ENCODE measurements at regions not wholly inside any gene's neighbourhood (a gene's known extent, or its start where the extent isn't known, plus 50 kb on each side); places are given as distances from the start of the nearest gene placed in this dataset.

DNA sequence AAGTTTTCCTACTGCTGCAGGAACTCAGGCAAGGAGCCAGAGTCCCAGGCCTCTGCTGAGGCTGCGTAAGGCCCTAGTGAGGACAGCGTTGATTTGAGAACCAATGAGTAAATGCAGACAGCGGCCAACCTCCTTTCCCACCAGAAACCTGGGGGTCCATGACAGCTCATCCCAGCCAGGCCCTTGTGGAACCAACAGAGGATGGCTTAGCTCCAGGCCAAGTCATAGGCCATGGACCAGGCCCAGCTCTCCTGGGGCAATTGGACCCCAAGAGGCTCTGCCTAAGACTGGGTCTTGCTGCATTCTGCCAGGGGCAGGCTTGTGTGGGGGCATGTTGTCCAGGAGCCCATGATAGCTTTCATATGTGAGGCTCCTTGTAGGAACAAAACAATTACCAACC, 65.4 kb upstream of the PPP1R3C start:
- Histone ChIP-seq H4K8ac (ENCODE audit: low read depth in 2 of 2, low read length in 2 of 2) (no peak overlapping the region), H2BK5ac (ENCODE audit: low read depth, low read length, poor library complexity, severe bottlenecking) (no peak overlapping the region), H3K4ac (ENCODE audit: low read depth, low read length) (no peak overlapping the region), H4K91ac (ENCODE audit: insufficient read depth, low read depth, low read length) (no peak overlapping the region), H3K27me3 (ENCODE audit: control insufficient read depth, insufficient read depth, low read length) (peaks cover 7% of the 10 kb centered on the region), H2BK120ac (ENCODE audit: low read depth, low read length) (no peak overlapping the region), H2BK20ac (ENCODE audit: low read depth, low read length) (no peak overlapping the region), H3K18ac (ENCODE audit: low read depth, low read length) (no peak overlapping the region), H3K27ac (ENCODE audit: insufficient read depth, low read length) (no peak overlapping the region), H3K56ac (ENCODE audit: extremely low read depth, insufficient read depth, low read length) (no peak overlapping the region), H2AK5ac (ENCODE audit: low read depth, low read length) (no peak overlapping the region), H3K36me3 (ENCODE audit: control insufficient read depth, insufficient read depth, low read length) (no peaks in the 10 kb centered on the region), H3K23ac (ENCODE audit: low read depth, low read length) (no peak overlapping the region), H4K20me1 (ENCODE audit: insufficient read depth, low read length) (no peaks in the 10 kb centered on the region), H4K5ac (ENCODE audit: low read depth, low read length) (no peak overlapping the region), H3K4me1 (ENCODE audit: control insufficient read depth, insufficient read depth, low read length) (peaks cover 4% of the 10 kb centered on the region; the same call in 1 of the 2 replicates), H2AK9ac (replicated peaks; ENCODE audit: low read depth, low read length, poor library complexity) (no peak overlapping the region), H2BK15ac (ENCODE audit: low read depth, low read length) (no peak overlapping the region), H2AFZ (replicated peaks; ENCODE audit: low read length, poor library complexity) (no peak overlapping the region), H3K9me3 (ENCODE audit: control insufficient read depth, insufficient read depth, low read length) (no peaks in the 10 kb centered on the region), H3K9ac (ENCODE audit: low read depth, low read length) (no peak overlapping the region), H3K4me3 (ENCODE audit: insufficient read depth, low read depth, low read length) (no peak overlapping the region), H3K9me1 (ENCODE audit: insufficient read depth, low read length) (no peaks in the 10 kb centered on the region), H3K79me1 (ENCODE audit: low read depth in 1 of 2, low read length in 2 of 2) (no peaks in the 10 kb centered on the region), H3K4me2 (ENCODE audit: low read depth, low read length) (no peak overlapping the region), H3K14ac (replicated peaks; ENCODE audit: low read depth, low read length) (no peak overlapping the region)
- DNase-seq (no peak), ATAC-seq (ENCODE audit: low read depth) (no peak)
- ChIA-PET POLR2A (ENCODE audit: unreplicated experiment) (no interaction called here), CTCF (no interaction called here)
- in situ Hi-C loops (cut with MboI; ENCODE audit: low sequenced_read_pairs) (loop anchor here (10.0 kb wide), 1 partner anchor 143 kb away; no protein-coding TSS in a partner anchor), dilution Hi-C loops (cut with HindIII; ENCODE audit: low sequenced_read_pairs, unreplicated experiment) (no loop called here), intact Hi-C loops (cut with micrococcal nuclease) (no loop called here)
- WGBS, 2 experiments (ENCODE audit: extremely low coverage in 2 of 2, insufficient read length in 1 of 2), result no CpG with 5 or more reads among the region's 3 CpGs
- BruUV-seq (replicated peaks), result no TSS peak
- TF ChIP-seq RCOR1 (IDR thresholded peaks at IDR 0.05; ENCODE audit: insufficient replicate concordance, low read length) (no peak), NFE2L2 (IDR thresholded peaks at IDR 0.05; ENCODE audit: low read depth, low read length) (no peak), MXI1 (IDR thresholded peaks at IDR 0.05; ENCODE audit: borderline replicate concordance, low read depth, low read length) (no peak), SMC3 (IDR thresholded peaks at IDR 0.05; ENCODE audit: low read depth, low read length) (no peak), BHLHE40 (IDR thresholded peaks at IDR 0.05; ENCODE audit: low read depth, low read length) (no peak), MAZ (IDR thresholded peaks at IDR 0.05; ENCODE audit: borderline replicate concordance, low read depth, low read length) (no peak), RFX5 (IDR thresholded peaks at IDR 0.05; ENCODE audit: low read depth, low read length) (no peak)
- TF ChIP-seq, protein P1, sequence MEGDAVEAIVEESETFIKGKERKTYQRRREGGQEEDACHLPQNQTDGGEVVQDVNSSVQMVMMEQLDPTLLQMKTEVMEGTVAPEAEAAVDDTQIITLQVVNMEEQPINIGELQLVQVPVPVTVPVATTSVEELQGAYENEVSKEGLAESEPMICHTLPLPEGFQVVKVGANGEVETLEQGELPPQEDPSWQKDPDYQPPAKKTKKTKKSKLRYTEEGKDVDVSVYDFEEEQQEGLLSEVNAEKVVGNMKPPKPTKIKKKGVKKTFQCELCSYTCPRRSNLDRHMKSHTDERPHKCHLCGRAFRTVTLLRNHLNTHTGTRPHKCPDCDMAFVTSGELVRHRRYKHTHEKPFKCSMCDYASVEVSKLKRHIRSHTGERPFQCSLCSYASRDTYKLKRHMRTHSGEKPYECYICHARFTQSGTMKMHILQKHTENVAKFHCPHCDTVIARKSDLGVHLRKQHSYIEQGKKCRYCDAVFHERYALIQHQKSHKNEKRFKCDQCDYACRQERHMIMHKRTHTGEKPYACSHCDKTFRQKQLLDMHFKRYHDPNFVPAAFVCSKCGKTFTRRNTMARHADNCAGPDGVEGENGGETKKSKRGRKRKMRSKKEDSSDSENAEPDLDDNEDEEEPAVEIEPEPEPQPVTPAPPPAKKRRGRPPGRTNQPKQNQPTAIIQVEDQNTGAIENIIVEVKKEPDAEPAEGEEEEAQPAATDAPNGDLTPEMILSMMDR (conservative IDR thresholded peaks at IDR 0.05; ENCODE audit: low read depth, low read length), result no peak
- TF ChIP-seq, protein P2, sequence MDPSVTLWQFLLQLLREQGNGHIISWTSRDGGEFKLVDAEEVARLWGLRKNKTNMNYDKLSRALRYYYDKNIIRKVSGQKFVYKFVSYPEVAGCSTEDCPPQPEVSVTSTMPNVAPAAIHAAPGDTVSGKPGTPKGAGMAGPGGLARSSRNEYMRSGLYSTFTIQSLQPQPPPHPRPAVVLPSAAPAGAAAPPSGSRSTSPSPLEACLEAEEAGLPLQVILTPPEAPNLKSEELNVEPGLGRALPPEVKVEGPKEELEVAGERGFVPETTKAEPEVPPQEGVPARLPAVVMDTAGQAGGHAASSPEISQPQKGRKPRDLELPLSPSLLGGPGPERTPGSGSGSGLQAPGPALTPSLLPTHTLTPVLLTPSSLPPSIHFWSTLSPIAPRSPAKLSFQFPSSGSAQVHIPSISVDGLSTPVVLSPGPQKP (IDR thresholded peaks at IDR 0.05; ENCODE audit: borderline replicate concordance, low read depth, low read length), result no peak

All from IMR-90 (cell line).